HG03139 (cell line): ENCODE measurements at regions not wholly inside any gene's neighbourhood (a gene's known extent, or its start where the extent isn't known, plus 50 kb on each side); places are given as distances from the start of the nearest gene placed in this dataset.

Experiments
- ATAC-seq: cut with Tn5 transposase; IDR thresholded peaks from one replicate; pipeline ENCODE4 v1.9.1; 2021; ENCODE audit not compliant: unreplicated experiment

DNA sequence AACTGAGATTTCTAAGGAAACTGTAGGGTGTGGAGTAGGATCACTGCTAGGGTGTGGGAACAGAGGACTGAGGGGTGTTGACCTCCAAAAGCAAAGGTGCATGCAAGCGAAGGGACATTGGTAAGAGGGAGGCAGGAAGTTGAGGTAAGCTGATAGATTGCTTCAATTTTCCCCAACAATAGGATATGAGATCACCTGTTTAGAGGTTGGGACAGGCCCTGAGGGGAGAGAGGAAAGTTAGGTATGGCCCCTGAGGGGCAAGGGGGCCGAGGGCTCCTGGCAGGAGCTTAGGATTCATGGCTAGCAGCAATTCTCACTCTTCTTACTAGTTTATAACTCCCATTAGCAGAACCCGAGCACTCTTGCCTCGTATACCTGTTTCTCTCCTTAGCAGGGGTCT is 106.8 kb upstream of the RPS6KA2 start:
- ATAC-seq: no peak

DNA sequence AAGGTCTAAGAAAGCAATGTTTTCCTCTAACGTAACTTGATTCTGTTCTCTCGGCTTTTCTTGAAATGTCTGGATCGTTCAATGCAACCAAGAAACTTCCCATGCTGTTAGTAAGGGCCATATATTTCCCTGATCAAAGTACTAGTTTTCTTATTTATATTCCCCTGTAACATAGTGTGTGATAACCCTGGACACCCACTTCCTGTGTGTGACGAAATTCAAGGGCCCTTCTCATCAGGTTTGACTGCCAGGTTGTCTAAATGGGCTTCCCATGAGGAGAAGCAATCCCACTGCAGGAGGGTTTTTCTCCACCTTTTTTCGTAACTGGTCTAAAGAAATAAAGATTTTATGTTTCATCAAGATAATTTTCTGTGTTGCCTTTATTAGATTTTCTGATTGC is 102.6 kb upstream of the RPS6KA2 start:
- no peak for ATAC-seq

DNA sequence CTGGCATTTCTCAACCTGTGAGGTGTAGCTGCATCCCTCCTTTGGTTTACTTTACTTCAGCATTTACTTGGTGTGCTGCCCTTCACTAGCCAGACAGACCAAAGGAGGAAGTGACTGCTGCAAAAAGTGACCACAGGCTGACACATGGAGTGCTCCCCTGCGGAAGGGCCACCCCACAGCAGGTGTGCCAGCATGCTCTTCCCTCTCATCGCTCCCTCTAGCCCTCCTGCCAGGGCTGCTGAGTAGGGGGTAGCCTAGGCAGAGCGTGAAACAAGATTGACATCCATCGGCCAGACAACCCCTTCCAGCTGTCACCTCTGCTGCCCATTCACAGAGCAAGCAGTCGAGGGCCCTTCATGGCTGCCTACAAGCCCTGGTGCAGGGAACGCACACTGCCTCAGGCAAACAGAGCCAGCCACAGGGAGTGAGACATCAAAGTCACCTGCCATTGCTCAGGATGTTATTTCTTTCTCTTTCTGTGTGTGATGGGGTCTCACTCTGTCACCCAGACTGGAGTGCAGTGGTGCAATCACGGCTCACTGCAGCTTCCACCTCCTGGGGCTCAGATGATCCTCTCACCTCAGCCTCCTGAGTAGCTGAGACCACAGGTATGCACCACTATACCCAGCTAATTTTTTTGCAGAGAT is 102.0 kb upstream of the RPS6KA2 start:
- ATAC-seq: no peak

DNA sequence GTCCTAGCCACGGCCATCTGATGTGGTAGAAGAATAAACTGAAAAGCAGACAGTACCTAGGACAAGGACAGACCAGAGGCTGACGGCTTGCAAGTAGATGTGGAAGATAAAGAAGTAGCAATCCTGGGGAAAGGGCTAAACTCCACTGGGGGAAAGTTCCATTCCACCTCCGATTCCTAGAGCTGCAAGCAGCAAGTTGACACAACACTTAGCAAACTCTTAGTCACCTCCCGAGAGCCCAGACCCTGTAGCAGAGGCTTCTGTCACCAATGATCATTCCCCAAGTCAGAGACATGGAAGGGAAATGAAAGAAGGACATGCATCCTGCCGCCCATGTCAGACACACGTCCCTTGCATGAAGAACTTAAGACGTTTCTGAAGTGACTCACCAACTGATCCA is 99.2 kb upstream of the RPS6KA2 start:
- ATAC-seq: no peak

DNA sequence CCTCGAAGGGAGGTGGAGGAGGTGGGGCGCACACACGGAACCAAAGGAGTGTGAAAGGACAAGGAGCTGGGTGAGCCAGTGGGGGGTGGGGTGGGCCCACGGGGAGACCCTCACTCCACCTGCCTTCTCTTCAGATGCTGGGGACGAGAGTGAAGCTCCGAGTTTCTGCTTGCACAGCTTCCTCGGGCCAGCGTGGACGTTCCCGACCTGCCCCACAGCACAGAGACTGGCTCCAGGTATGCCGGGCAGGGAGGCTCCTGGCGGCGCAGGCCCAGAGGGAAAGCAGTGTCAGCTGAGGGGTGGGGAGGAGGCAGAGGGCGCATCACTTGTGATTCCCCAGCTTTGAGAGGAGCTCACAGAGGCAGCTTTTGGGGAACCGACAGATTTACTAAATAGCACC is 98.5 kb upstream of the RPS6KA2 start:
- no peak for ATAC-seq

DNA sequence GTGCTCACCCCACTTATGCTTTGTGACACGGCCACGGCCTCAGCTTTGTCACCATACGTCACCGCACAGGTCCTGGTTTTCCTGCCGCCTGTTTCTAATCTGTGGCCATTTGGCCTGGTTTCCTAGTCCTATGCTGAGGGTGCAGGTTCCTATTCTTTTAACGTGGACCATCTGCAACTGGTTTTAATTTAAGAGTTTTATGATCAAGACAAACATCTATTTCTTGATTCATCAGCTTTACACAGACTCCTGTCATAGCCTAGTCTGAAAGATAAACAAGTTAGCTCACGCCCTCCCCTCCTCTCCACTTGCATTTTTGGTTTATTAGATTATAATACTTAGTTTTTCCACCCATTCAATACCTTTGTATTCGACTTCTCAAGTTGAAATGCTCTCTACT is 97.5 kb upstream of the RPS6KA2 start:
- no peak for ATAC-seq

DNA sequence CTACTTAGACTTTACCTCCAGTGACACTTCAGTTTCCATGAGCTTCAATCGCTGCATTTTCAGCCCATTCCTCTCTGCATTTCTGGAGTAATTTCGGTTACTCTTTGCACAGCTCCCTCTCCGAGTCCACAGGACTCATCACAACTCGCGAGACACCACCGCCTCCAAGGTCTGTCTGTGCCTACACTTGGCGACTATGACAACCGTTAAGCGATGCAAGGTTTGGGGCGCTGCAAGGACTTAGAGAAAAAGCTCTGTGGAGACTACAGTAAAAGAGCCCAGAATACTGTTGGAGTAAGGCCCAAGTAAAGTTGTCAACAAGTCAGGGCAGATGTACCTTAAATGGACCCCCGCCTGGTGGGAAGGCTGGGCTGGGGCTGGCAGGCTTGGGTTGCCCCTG is 95.7 kb upstream of the RPS6KA2 start:
- ATAC-seq: no peak

DNA sequence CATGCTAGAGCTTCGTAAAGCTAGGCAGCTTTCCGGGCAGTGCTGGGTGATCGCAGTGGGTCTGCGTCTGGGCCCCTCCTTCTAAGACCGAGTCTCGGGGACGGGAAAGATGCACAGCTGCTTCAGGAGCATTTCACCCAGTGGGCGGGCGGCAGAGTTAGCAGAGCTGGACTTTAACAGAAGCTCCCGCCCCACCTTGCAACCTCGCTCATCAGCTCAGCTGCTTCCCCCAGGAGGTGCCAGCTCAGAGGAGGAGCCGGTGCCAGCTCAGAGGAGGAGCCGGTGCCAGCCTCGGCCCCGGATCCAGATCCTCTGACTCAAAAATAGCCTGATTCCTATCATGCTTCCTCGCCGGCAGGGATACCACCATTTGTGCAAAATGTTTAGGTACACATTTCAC is 94.5 kb upstream of the RPS6KA2 start:
- ATAC-seq: no peak

DNA sequence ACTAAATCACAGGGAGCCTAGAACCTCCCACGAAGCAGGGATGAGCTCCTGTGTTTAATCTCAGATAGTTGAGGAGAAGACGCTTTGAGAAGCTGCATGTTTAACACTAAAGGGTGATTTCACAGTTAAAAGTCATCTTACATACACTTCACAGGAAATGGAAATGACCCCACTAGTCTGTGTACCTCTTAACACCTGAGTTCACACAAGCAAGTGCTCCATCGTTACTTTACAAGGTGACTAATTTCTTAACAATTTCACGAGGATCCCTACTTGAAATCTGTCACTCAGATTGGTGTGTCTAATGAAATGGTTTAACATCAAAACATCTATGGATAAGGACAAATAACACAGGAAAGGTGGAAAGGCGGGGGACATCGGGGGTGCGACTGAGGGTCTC is 93.8 kb upstream of the RPS6KA2 start:
- ATAC-seq: no peak

DNA sequence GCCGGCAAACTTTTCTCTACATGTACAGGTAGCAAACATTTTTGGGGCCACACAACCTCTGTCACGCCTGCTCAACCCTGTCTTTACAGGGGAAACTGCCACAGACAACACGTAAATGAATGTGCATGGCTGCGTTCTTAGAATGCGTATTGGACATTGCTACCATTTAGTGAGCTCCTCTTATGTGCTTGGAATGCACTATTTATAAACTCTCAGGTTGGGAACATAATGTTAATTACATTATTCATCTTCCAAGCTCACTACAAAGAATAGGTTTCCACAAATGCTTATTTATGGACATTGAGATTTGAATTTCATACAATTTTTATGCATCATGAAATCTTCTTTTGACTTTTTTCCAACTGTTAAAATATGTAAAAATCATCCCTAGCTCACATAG is 92.0 kb upstream of the RPS6KA2 start:
- ATAC-seq: no peak

DNA sequence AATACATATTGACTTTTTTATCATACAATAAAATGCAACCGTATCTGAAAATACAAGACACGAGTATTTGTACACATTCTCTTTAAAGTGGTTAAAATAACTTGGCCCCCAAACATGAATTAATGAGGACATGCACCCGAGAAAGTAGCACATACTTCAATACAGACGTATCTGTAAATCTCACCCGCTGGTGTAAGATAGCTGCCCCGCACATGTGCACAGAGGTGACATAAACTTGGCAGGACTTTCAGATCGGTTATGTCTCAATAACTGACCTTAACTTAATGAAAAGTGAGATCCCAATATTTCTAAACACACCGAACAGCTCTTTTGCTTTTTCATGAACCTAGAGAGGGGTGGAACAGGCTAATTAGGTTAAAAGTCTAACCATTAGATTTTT is 91.5 kb upstream of the RPS6KA2 start:
- ATAC-seq: no peak

DNA sequence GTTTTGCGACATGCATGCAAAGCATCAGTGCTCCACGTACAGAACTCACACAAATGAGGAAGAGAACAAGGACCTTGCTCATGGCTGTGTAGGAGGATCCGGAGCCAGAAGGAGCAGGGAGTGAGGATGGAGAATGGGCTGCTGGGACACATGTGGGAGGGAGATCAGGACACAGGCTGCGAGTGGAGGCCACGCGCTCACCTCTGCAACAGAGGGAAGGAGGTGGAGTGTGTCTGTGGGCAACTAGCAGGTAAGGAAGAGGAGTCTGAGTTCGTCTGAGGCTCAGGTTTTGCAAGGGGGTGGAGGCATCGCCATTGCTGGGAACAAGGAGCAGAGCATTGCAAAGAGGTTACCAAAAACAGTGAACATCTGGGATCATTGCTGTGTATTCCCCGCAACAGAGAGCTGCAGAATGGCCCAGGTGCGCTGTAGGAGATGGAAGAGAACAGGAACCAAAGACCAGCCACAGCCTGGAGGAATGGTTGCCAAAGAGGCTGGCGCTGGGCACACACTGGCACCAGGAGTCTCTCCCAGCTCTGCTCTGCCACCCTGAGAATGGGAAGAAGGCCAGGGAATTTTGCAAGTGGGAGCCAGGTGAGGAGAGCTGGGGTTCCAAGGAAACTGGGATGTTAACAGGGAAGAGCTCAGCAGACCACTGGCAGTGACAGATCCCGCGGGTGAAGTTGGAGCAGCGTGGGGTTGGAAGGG is 90.0 kb upstream of the RPS6KA2 start:
- no peak for ATAC-seq

DNA sequence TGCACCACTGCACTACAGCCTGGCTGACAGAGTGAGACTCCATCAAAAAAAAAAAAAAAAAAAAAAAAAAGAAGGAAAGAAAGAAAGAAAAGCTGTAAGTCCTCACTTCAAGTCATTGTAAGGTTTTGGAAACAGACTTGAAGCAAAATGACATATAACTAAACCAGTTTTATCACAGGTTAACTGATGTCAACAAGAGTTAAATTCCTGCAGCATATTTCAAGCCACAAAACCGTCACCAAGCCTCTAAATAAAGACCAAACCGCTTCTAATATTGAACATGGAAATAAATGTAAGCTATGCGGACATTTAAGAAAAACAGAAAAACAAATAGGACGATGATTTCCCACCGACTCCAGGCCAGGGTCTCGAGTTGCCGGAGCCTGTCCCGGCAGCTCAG is 88.9 kb upstream of the RPS6KA2 start:
- ATAC-seq: no peak

DNA sequence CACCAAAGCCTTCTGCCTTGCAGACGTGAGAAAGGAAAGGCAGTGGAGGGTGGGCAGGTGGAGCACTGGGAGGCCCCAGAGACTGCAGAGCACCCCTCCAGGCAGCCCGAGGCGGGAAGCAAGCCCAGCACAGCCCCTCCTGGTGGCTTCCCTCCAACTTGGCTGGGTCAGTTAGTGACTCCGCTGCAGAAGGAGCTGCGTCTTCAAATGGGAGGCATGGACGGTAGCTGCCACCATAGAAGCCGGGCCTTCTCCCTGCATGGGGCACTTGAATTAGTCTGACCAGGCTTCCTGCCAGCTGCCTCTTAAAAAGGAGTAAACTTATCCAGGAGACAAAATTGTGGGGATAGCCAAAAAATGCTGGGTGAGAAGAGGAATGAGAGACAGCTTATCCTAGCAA is 88.0 kb upstream of the RPS6KA2 start:
- no peak for ATAC-seq

DNA sequence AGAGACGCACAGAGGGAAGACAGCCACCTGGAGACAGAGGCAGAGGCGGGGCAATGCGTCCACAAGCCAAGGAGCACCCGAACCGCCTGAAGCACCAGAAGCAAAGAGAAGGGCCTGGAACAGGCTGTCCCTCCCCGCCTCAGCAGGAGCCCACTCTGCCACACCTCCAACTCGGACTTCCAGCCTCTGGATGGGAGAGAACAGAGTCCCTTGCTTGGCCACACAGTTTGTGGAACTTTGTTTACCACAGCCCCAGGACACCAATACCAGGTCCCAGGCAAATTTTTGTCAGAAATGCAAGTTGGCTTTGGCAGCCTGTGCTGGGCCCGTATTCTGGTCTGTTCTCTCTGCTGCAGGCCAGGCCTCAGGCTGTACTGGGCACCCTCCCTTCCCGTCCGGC is 87.5 kb upstream of the RPS6KA2 start:
- no peak for ATAC-seq

DNA sequence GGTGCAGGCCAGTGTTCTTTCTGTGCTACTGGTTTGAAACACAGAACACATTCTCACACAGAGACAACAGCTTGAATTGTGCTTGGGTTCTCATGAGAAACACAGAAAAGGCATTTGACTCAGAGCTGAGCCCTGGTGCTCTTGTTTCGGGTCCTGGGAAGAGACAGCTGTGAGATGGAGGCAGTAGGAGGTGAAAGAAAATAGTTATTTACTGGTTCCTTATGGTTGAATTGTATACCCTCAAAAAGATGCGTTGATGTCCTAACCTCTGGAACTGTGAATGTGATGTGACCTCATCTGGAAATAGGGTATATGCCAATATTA is 87.1 kb upstream of the RPS6KA2 start:
- ATAC-seq: no peak

DNA sequence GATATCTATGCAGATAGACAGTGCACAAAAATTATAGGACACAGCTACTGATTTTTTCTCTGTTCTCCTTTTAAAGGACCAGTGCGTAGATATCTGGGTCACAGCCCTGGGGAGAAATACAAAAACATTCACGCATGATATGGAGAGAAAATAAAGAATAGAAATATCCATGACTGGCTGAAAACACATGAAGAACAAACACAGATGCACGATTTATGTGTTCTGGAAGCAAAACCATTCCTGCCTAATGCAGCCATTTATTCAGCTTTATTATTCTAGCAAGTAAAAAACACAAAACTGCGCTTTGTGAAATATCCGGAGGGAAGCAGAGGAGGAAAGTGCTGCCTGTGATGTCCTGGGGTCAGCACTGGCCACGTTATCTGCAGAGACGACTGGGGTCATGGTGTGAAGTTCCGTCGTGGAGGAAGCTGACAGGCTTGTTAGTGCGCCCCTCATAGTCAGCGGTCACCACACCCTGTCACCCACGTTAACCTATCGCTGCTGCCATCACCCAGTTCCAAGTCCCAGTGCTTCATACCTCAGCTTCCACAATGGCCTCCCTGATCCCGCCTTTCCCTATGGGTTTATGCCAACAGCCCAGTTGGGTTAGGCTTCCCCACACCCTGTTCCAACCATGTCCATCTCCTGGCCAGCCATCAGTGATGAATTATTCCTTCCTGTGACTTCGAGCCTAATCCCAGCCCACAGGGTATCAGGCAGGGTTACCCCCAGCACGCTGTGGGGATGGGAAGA is 86.6 kb upstream of the RPS6KA2 start:
- no peak for ATAC-seq

DNA sequence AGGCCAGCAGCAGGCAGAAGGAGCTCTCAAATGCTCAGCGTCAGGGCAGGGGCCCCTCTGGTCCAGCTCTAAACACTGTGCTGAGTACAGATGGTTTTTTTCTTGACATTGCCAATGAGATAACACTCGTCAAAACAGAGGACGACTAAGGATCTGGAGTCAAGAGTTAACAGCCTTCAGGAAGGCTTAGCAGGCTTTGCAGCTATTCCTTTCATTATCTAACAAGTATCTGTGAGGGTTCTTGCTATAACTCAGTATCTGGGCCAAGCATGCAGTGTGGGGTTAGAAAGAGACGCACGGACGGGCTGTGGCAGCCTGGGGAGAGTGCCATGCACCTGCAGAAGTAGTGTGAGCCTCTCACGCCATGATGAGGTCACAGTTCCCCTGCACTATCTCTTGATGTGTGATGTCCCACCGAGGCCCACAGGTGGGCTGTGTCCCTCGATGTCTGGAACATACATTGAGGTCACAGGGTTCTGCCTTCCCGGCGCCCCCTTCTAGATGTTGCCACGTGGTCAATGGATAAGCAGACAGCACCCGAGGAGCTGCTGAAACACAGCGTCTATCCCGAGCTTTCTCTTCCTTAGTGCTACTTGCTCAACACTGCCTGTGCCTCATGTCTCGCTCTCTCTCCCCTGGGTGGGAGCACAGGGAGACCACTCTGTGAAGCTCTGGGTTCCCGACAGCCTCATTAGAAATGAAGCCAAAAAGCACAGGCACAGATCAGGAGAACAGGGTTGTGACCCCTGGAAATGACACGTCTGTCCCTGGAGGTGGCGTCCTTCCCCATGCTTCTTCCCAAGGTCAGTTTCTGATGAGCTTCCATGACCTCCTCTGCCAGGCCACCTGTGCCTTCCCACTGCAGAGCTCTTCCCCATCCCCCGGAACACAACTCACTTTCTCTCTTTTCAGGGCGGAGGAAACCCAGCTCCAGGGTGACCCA is 85.5 kb upstream of the RPS6KA2 start:
- ATAC-seq: no peak

DNA sequence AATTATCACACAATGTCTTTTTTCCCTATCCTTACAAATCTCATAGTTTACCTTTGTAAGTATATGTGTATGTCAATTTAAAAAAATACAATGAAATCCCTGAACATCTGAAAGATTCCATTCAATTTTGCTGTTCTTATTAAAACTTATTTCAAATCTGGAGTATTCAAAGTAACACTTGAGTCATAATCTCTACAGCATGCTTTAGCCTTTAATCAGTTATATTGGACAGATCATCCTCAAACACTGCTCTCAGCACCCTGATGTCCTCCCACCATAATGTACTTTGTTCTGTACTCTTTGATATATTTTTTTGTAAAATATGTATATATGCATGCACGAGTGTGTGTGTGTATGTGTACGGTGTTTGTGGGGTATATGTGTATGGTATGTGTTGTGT is 83.0 kb upstream of the RPS6KA2 start:
- ATAC-seq: no peak

DNA sequence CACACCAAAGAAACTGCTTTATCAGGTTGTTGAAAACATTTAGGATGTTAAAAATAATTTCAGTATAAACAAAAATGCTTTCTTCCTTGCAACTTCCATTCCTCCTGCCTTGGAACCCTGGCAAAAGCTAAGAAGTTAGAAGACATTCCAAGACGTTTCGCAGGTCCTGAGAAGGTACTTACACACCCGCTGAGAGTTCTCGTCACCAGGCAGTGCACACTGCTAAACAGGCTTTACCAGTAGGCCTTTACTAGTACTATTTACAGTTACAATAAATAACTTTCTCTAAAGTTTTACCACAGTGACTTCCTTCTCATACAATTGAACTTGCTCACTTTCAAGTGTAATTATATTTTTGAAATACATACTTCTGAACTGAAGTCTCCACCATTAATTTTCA is 81.4 kb upstream of the RPS6KA2 start:
- ATAC-seq: no peak

DNA sequence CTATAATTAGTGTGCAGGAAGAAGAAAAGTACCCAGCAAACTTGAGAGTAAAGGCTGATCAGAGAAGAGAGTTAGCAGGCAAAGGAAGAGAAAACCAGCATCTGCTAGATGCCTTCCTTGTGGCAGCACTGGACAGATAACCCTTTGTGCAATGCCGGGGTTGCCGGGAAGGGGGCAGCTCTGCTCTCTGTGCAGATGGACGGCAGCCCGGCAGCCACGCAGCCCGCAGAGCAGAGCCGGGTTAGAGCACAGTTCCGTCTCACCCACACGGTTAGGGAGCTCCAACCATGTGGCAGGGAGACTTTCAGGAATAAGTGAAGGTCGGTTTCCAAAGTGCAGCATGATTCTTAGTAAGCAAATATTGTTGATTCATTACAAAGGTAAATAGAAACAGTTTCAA is 80.0 kb upstream of the RPS6KA2 start:
- peak; percentile 73 for ATAC-seq
